ENCODE measurements at regions not wholly inside any gene's neighbourhood (a gene's known extent, or its start where the extent isn't known, plus 50 kb on each side); places are given as distances from the start of the nearest gene placed in this dataset.
"Not testable (repeated sequence)": the region's sequence is repeated elsewhere in the genome, so short reads cannot be mapped to it uniquely, and the experiment has no call there.

GRCh38 chr4:106869551-106869950, 166.6 kb downstream of the DKK2 start:
- peak; percentile 54 for DNase-seq

- no peak for DNase-seq
These were observed 167.6 kb downstream of the DKK2 start for GRCh38 chr4:106868381-106869035.

GRCh38 chr4:106864231-106864630, 171.9 kb downstream of the DKK2 start:
- peak; percentile 60 for DNase-seq

GRCh38 chr4:106854569-106855351, 181.4 kb downstream of the DKK2 start:
- DNase-seq: no peak

GRCh38 chr4:106852426-106852825, 183.7 kb downstream of the DKK2 start:
- DNase-seq: peak; percentile 38

GRCh38 chr4:106851726-106852125, 184.4 kb downstream of the DKK2 start:
- DNase-seq: no peak

GRCh38 chr4:106850691-106851090, 185.4 kb downstream of the DKK2 start:
- no peak for DNase-seq

- no peak for DNase-seq
These were observed 200.2 kb downstream of the DKK2 start for GRCh38 chr4:106835919-106836318.

- DNase-seq: no peak
These were observed 205.2 kb downstream of the DKK2 start for GRCh38 chr4:106830879-106831278.

GRCh38 chr4:106818764-106819163, 217.3 kb downstream of the DKK2 start:
- DNase-seq: no peak

GRCh38 chr4:106816496-106816895, 219.6 kb downstream of the DKK2 start:
- no peak for DNase-seq

- DNase-seq: no peak
These were observed 226.0 kb downstream of the DKK2 start for GRCh38 chr4:106810122-106810521.

- peak; percentile 59 for DNase-seq
These were observed 227.0 kb downstream of the DKK2 start for GRCh38 chr4:106809076-106809475.

- no peak for DNase-seq
These were observed 229.8 kb downstream of the DKK2 start for GRCh38 chr4:106806158-106806797.

- DNase-seq: no peak
These were observed 233.0 kb downstream of the DKK2 start for GRCh38 chr4:106803083-106803482.

GRCh38 chr4:106801386-106801785, 234.7 kb downstream of the DKK2 start:
- no peak for DNase-seq

- DNase-seq: no peak
These were observed 239.2 kb downstream of the DKK2 start for GRCh38 chr4:106796876-106797275.

GRCh38 chr4:106795326-106795725, 240.8 kb downstream of the DKK2 start:
- DNase-seq: no peak

- no peak for DNase-seq
These were observed 242.2 kb downstream of the DKK2 start for GRCh38 chr4:106793933-106794332.

GRCh38 chr4:106775636-106776035, 260.5 kb downstream of the DKK2 start:
- DNase-seq: peak; percentile 93

- DNase-seq: not testable (repeated sequence)
These were observed 262.1 kb downstream of the DKK2 start for GRCh38 chr4:106774055-106774454.

- no peak for DNase-seq
These were observed 262.8 kb downstream of the DKK2 start for GRCh38 chr4:106773076-106773905.

- DNase-seq: no peak
These were observed 268.1 kb downstream of the DKK2 start for GRCh38 chr4:106767991-106768390.
